Gastrocnemius medialis (tissue), 4 donors: ENCODE measurements at regions not wholly inside any gene's neighbourhood (a gene's known extent, or its start where the extent isn't known, plus 50 kb on each side); places are given as distances from the start of the nearest gene placed in this dataset.

Experiments
- ATAC-seq, 2 donors: fragments of 150-250 bp; one replicate each; pipeline ENCODE4 v1.9.1; 2016
- DNase-seq, 2 donors: peaks; one replicate each; pipeline ENCODE4 v3.0.0-alpha.2; 2019
- H3K27ac ChIP-seq, 4 donors: fragments of 200-600 bp; sonication (generic); 1 replicate in 1 of 4; 2 replicates in 3 of 4; pipeline ENCODE4 v1.5.1; 2016 to 2018; ENCODE audit warnings: mild to moderate bottlenecking in 2 of 4, moderate library complexity in 1 of 4
- H3K27me3 ChIP-seq, 3 donors: fragments of 200-600 bp; sonication (generic) in 2 of 3; 1 replicate in 1 of 3; 2 replicates in 2 of 3; pipeline versions ENCODE4 v1.5.1 to v1.6.0; 2016 to 2019; ENCODE audit warnings: mild to moderate bottlenecking in 1 of 3, moderate library complexity in 1 of 3
- H3K36me3 ChIP-seq, 2 donors: fragments of 200-600 bp; sonication (generic) in 1 of 2; one replicate each; pipeline ENCODE4 v1.5.1; 2017 to 2018
- H3K4me1 ChIP-seq, 2 donors: fragments of 200-600 bp; sonication (generic) in 1 of 2; one replicate each; pipeline ENCODE4 v1.5.1; 2016 to 2017; ENCODE audit warnings: mild to moderate bottlenecking in 2 of 2
- H3K4me3 ChIP-seq, 4 donors: fragments of 200-600 bp; sonication (generic) in 3 of 4; 1 replicate in 1 of 4; 2 replicates in 3 of 4; pipeline ENCODE4 v1.5.1; 2016 to 2019; ENCODE audit warnings: mild to moderate bottlenecking in 2 of 4
- H3K9me3 ChIP-seq, 3 donors: fragments of 200-600 bp; sonication (generic) in 2 of 3; 1 replicate in 1 of 3; 2 replicates in 2 of 3; pipeline ENCODE4 v1.5.1; 2016 to 2019
- CTCF ChIP-seq, 5 experiments: fragments of 450-650 bp in 3 of 5; fragments of 200-600 bp in 2 of 5; sonication (generic) in 2 of 5; IDR thresholded peaks in 4 of 5; conservative IDR thresholded peaks in 1 of 5; 1 replicate in 4 of 5; 2 replicates in 1 of 5; pipeline ENCODE4 v1.5.1; 2016 to 2019; ENCODE audit warnings: antibody characterized with exemption in 5 of 5, mild to moderate bottlenecking in 3 of 5, moderate library complexity in 3 of 5
- POLR2A ChIP-seq, 2 donors: fragments of 450-650 bp; IDR thresholded peaks; one replicate each; pipeline ENCODE4 v1.6.1; 2017; ENCODE audit warnings: antibody characterized with exemption in 2 of 2, mild to moderate bottlenecking in 2 of 2, moderate library complexity in 2 of 2
- in situ Hi-C, 4 donors: fragments of 200-750 bp; cut with MboI; loops; one replicate each; pipeline versions ENCODE4 v1.15.0 to v1.8.0; 2017; ENCODE audit warnings: low sequenced_read_pairs in 4 of 4
- intact Hi-C: fragments of 100-400 bp; cut with DNase I; formaldehyde crosslinking; loops from one replicate; pipeline ENCODE4 v1.15.1; 2023; ENCODE audit warnings: low total_unique reads

GRCh38 chr10:128712661-128713400, 586.6 kb upstream of the MKI67 start:
- ATAC-seq = no peak
- Histone ChIP-seq H3K9me3 (no peaks in the 10 kb centered on the region), H3K4me1 (no peaks in the 10 kb centered on the region), H3K27me3 (no peaks in the 10 kb centered on the region), H3K27ac (no peak overlapping the region), H3K4me3 (no peak overlapping the region), H3K36me3 (no peaks in the 10 kb centered on the region)
- no peak for DNase-seq
- no peak for TF ChIP-seq CTCF (IDR thresholded peaks at IDR 0.05 in 4 of 5, conservative IDR thresholded peaks at IDR 0.05 in 1 of 5)
- in situ Hi-C loops (no loop called here), intact Hi-C loops (no loop called here)

- Histone ChIP-seq H3K27ac (no peak overlapping the region), H3K4me3 (no peak overlapping the region), H3K36me3 (no peaks in the 10 kb centered on the region), H3K9me3 (no peaks in the 10 kb centered on the region), H3K4me1 (no peaks in the 10 kb centered on the region), H3K27me3 (no peaks in the 10 kb centered on the region)
- TF ChIP-seq POLR2A (IDR thresholded peaks at IDR 0.05) = no peak
- TF ChIP-seq CTCF (IDR thresholded peaks at IDR 0.05 in 4 of 5, conservative IDR thresholded peaks at IDR 0.05 in 1 of 5) = no peak
- DNase-seq (no peak), ATAC-seq (no peak)
- in situ Hi-C loops (no loop called here), intact Hi-C loops (no loop called here)
These were observed 587.2 kb upstream of the MKI67 start for GRCh38 chr10:128713471-128713870.

GRCh38 chr10:128713874-128714570, 587.8 kb upstream of the MKI67 start:
- Histone ChIP-seq H3K4me3 (no peak overlapping the region), H3K27me3 (no peaks in the 10 kb centered on the region), H3K36me3 (no peaks in the 10 kb centered on the region), H3K9me3 (no peaks in the 10 kb centered on the region), H3K4me1 (no peaks in the 10 kb centered on the region), H3K27ac (no peak overlapping the region)
- intact Hi-C loops = no loop called here
- ATAC-seq = no peak
- no peak for TF ChIP-seq CTCF (IDR thresholded peaks at IDR 0.05 in 4 of 5, conservative IDR thresholded peaks at IDR 0.05 in 1 of 5)
- no peak for TF ChIP-seq POLR2A (IDR thresholded peaks at IDR 0.05)
- in situ Hi-C loops = no loop called here
- no peak for DNase-seq

GRCh38 chr10:128714644-128715415, 588.6 kb upstream of the MKI67 start:
- Histone ChIP-seq H3K4me3 (no peak overlapping the region), H3K9me3 (no peaks in the 10 kb centered on the region), H3K27me3 (no peaks in the 10 kb centered on the region), H3K4me1 (no peaks in the 10 kb centered on the region), H3K27ac (no peak overlapping the region), H3K36me3 (no peaks in the 10 kb centered on the region)
- ATAC-seq (no peak), DNase-seq (no peak)
- in situ Hi-C loops (no loop called here), intact Hi-C loops (no loop called here)
- TF ChIP-seq POLR2A (IDR thresholded peaks at IDR 0.05) = no peak
- no peak for TF ChIP-seq CTCF (IDR thresholded peaks at IDR 0.05 in 4 of 5, conservative IDR thresholded peaks at IDR 0.05 in 1 of 5)
